ENCODE measurements at regions not wholly inside any gene's neighbourhood (a gene's known extent, or its start where the extent isn't known, plus 50 kb on each side); places are given as distances from the start of the nearest gene placed in this dataset.
"Not testable (repeated sequence)": the region's sequence is repeated elsewhere in the genome, so short reads cannot be mapped to it uniquely, and the experiment has no call there.

- TF ChIP-seq CTCF (IDR thresholded peaks at IDR 0.05; ENCODE audit: low read depth, low read length) = peak; percentile 84
- no peaks in the 10 kb centered on the region for H3K9me3 ChIP-seq
- DNase-seq = peak; percentile 65
Measured at GRCh38 chr9:33623658-33624586, 99.9 kb downstream of the ANKRD18B start.

GRCh38 chr9:33628318-33628717 is 104.3 kb downstream of the ANKRD18B start:
- H3K36me3 ChIP-seq; H3K9me3 ChIP-seq; H3K4me1 ChIP-seq; H3K27me3 ChIP-seq; DNase-seq; H3K4me3 ChIP-seq (ENCODE audit: low read depth, low read length): not testable (repeated sequence)

More at GRCh38 chr9:33623658-33624586, 99.9 kb downstream of the ANKRD18B start:
- Histone ChIP-seq H3K27me3 (no peaks in the 10 kb centered on the region), H3K4me1 (no peaks in the 10 kb centered on the region), H3K4me3 (ENCODE audit: low read depth, low read length) (no peak overlapping the region), H3K36me3 (no peaks in the 10 kb centered on the region)

DNA sequence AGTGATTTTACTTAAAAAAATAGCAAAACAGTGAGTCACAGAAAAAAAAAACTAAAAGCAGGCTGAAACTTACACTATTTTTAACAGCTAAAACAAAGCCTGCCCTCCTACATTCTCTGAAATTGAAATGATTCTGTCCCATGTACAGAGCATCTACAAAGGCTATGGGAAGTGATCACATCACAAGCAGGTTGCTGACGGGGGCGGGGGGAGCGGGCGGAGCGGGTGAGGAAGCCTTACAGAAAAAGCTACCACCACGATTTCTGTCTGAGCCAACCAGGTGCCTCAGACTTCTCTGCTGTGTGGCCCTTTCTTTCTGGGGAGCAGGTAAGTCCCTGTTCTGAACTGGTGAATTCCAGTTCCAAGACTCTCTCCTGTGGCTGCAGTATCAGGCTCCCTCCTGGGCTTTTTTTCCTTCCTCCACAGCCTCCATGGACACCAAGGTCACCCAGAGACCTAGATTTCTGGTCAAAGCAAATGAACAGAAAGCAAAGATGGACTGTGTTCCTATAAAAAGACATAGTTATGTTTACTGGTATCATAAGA is 104.9 kb downstream of the ANKRD18B start:
- Histone ChIP-seq H3K4me3 (ENCODE audit: low read depth, low read length) (no peak overlapping the region), H3K36me3 (no peaks in the 10 kb centered on the region), H3K9me3 (no peaks in the 10 kb centered on the region), H3K4me1 (no peaks in the 10 kb centered on the region), H3K27me3 (no peaks in the 10 kb centered on the region)
- TF ChIP-seq CTCF (IDR thresholded peaks at IDR 0.05; ENCODE audit: low read depth, low read length) = no peak
- DNase-seq = no peak

DNA sequence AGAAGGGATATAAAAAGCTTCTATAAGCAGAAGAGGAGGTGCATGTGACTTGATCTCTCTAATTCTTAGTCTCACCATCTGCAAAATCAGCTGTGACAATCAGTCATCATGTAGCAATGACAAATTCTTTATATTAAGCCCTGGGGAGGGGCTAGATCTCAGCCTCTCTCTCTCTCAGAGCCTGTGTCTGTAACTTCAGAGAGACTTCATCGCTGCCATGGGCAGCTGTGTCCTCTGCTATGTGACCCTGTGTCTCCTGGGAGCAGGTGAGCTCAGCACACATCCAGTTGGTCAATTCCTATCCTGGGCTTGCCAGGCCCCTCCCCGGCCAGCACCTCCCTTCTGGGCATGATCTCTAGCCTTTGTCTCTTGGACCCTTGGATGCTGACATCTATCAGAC is 109.6 kb downstream of the ANKRD18B start:
- H3K27me3 ChIP-seq = no peaks in the 10 kb centered on the region
- DNase-seq = no peak
- no peaks in the 10 kb centered on the region for H3K9me3 ChIP-seq
- 0 out of 2 replicates have a peak, but pooled peaks cover 2% of the 10 kb centered on the region for H3K4me1 ChIP-seq
- H3K4me3 ChIP-seq (ENCODE audit: low read depth, low read length) = no peak overlapping the region
- H3K36me3 ChIP-seq = no peaks in the 10 kb centered on the region
- TF ChIP-seq CTCF (IDR thresholded peaks at IDR 0.05; ENCODE audit: low read depth, low read length) = no peak

- H3K9me3 ChIP-seq = no peaks in the 10 kb centered on the region
- H3K4me3 ChIP-seq (ENCODE audit: low read depth, low read length) = no peak overlapping the region
- no peaks in the 10 kb centered on the region for H3K36me3 ChIP-seq
- TF ChIP-seq CTCF (IDR thresholded peaks at IDR 0.05; ENCODE audit: low read depth, low read length) = no peak
- 0 out of 2 replicates have a peak, but pooled peaks cover 2% of the 10 kb centered on the region for H3K4me1 ChIP-seq
- H3K27me3 ChIP-seq = no peaks in the 10 kb centered on the region
- DNase-seq = no peak
Measured at GRCh38 chr9:33637881-33638280, 113.8 kb downstream of the ANKRD18B start.

DNA sequence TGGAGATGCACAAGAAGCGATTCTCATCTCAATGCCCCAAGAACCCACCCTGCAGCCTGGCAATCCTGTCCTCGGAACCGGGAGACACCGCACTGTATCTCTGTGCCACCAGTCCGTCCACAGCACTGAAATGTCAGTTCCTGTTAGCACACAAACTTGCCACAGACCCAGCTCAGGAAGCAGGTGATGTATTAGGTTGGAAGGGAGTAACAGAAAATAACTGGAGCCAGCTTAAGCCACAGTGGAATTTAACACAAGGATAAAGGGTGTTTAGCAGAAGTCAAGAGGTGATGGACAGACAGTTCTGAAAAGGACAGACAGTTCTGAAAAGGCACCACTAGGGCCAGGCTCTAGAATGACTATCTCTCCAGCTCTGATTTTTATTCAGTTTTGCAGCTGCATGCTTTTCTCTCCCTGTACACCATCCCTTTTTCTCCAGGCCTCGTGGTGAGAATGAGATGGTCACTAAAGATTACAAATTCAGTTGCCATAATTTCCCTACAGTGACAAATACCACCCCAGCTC is 114.4 kb downstream of the ANKRD18B start:
- Histone ChIP-seq H3K9me3 (no peaks in the 10 kb centered on the region), H3K27me3 (no peaks in the 10 kb centered on the region), H3K4me1 (0 out of 2 replicates have a peak, but pooled peaks cover 2% of the 10 kb centered on the region), H3K36me3 (no peaks in the 10 kb centered on the region), H3K4me3 (ENCODE audit: low read depth, low read length) (no peak overlapping the region)
- no peak for DNase-seq
- peak; percentile 8; the same call in 1 of the 2 replicates for TF ChIP-seq CTCF (IDR thresholded peaks at IDR 0.05; ENCODE audit: low read depth, low read length)
